Liver (tissue), 3 donors: ENCODE measurements at regions not wholly inside any gene's neighbourhood (a gene's known extent, or its start where the extent isn't known, plus 50 kb on each side); places are given as distances from the start of the nearest gene placed in this dataset.

ENCODE experiments used
- GABPA ChIP-seq, 2 donors: IDR thresholded peaks in 1 of 2; conservative IDR thresholded peaks in 1 of 2; 2 replicates each; pipeline ENCODE4 v1.6.1; 2016; ENCODE audit warnings: antibody characterized with exemption in 2 of 2, mild to moderate bottlenecking in 1 of 2, moderate library complexity in 1 of 2
- NR2F2 ChIP-seq: IDR thresholded peaks from 2 replicates; pipeline ENCODE4 v1.6.1; 2016; ENCODE audit warnings: antibody characterized with exemption
- SP1 ChIP-seq: IDR thresholded peaks from 2 replicates; pipeline ENCODE4 v1.6.1; 2018; ENCODE audit warnings: antibody characterized with exemption, mild to moderate bottlenecking
- TAF1 ChIP-seq: conservative IDR thresholded peaks from 2 replicates; pipeline ENCODE4 v1.6.1; 2016; ENCODE audit warnings: antibody characterized with exemption, mild to moderate bottlenecking
- YY1 ChIP-seq: IDR thresholded peaks from 2 replicates; pipeline ENCODE4 v1.6.1; 2016; ENCODE audit warnings: antibody characterized with exemption, mild to moderate bottlenecking
- TF ChIP-seq, protein P1 (sequence below): fragments of 150-350 bp; IDR thresholded peaks from 2 replicates; pipeline ENCODE4 v1.5.1; 2017; ENCODE audit warnings: improper control_type of control experiment, low read depth, low read length; ENCODE audit not compliant: missing input control
- TF ChIP-seq, protein P2 (sequence below): IDR thresholded peaks from 2 replicates; pipeline ENCODE4 v1.6.1; 2016; ENCODE audit warnings: antibody characterized with exemption
- TF ChIP-seq, protein P3 (sequence below): IDR thresholded peaks from 2 replicates; pipeline ENCODE4 v1.6.1; 2016; ENCODE audit warnings: antibody characterized with exemption, mild to moderate bottlenecking
- TF ChIP-seq, protein P4 (sequence below): IDR thresholded peaks from 2 replicates; pipeline ENCODE4 v1.6.1; 2016; ENCODE audit warnings: antibody characterized with exemption
- donor health status: healthy.
- donor health status: healthy.

DNA sequence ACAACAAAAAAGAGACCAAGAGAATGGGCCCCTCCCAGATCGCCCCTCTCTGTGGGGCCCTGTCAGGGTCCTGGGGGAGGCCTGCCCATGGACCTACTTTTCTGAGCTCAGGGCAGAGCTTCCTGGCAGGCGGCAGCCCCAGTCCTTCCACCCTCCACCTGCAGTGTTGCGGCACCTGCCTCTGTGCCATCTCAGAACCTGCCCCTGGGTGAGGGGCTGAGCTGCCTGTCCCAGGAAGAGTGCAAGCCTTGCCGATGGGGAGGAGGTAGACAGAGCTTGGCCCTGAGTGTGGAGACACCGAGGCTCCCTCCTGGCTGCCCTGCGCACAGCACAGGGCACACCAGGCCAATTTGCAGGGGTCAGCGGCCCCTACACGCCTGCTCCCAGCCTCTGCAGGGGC is 67.5 kb downstream of the UNCX start:
- TF ChIP-seq, protein P1, sequence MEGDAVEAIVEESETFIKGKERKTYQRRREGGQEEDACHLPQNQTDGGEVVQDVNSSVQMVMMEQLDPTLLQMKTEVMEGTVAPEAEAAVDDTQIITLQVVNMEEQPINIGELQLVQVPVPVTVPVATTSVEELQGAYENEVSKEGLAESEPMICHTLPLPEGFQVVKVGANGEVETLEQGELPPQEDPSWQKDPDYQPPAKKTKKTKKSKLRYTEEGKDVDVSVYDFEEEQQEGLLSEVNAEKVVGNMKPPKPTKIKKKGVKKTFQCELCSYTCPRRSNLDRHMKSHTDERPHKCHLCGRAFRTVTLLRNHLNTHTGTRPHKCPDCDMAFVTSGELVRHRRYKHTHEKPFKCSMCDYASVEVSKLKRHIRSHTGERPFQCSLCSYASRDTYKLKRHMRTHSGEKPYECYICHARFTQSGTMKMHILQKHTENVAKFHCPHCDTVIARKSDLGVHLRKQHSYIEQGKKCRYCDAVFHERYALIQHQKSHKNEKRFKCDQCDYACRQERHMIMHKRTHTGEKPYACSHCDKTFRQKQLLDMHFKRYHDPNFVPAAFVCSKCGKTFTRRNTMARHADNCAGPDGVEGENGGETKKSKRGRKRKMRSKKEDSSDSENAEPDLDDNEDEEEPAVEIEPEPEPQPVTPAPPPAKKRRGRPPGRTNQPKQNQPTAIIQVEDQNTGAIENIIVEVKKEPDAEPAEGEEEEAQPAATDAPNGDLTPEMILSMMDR: no peak
- TF ChIP-seq, protein P2, sequence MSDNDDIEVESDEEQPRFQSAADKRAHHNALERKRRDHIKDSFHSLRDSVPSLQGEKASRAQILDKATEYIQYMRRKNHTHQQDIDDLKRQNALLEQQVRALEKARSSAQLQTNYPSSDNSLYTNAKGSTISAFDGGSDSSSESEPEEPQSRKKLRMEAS: no peak
- TF ChIP-seq YY1 (no peak), SP1 (no peak), TAF1 (no peak), NR2F2 (no peak), GABPA (IDR thresholded peaks at IDR 0.05 in 1 of 2, conservative IDR thresholded peaks at IDR 0.05 in 1 of 2) (no peak)
- TF ChIP-seq, protein P3, sequence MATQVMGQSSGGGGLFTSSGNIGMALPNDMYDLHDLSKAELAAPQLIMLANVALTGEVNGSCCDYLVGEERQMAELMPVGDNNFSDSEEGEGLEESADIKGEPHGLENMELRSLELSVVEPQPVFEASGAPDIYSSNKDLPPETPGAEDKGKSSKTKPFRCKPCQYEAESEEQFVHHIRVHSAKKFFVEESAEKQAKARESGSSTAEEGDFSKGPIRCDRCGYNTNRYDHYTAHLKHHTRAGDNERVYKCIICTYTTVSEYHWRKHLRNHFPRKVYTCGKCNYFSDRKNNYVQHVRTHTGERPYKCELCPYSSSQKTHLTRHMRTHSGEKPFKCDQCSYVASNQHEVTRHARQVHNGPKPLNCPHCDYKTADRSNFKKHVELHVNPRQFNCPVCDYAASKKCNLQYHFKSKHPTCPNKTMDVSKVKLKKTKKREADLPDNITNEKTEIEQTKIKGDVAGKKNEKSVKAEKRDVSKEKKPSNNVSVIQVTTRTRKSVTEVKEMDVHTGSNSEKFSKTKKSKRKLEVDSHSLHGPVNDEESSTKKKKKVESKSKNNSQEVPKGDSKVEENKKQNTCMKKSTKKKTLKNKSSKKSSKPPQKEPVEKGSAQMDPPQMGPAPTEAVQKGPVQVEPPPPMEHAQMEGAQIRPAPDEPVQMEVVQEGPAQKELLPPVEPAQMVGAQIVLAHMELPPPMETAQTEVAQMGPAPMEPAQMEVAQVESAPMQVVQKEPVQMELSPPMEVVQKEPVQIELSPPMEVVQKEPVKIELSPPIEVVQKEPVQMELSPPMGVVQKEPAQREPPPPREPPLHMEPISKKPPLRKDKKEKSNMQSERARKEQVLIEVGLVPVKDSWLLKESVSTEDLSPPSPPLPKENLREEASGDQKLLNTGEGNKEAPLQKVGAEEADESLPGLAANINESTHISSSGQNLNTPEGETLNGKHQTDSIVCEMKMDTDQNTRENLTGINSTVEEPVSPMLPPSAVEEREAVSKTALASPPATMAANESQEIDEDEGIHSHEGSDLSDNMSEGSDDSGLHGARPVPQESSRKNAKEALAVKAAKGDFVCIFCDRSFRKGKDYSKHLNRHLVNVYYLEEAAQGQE: no peak
- TF ChIP-seq, protein P4, sequence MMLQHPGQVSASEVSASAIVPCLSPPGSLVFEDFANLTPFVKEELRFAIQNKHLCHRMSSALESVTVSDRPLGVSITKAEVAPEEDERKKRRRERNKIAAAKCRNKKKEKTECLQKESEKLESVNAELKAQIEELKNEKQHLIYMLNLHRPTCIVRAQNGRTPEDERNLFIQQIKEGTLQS: no peak
